Fibroblast of lung (primary cell): ENCODE measurements at regions not wholly inside any gene's neighbourhood (a gene's known extent, or its start where the extent isn't known, plus 50 kb on each side); places are given as distances from the start of the nearest gene placed in this dataset.

Source experiments
- DNase-seq, 2 donors: peaks; one replicate each; pipeline versions ENCODE4 v3.0.0 to v3.0.0-alpha.2; 2010; ENCODE audit warnings: low read depth in 2 of 2
- H2AFZ ChIP-seq: 2 replicates; pipeline ENCODE4 v1.5.1; 2012; ENCODE audit warnings: low read length, control low read depth, inconsistent platforms
- H3K27ac ChIP-seq: 2 replicates; pipeline ENCODE4 v1.5.1; 2011; ENCODE audit warnings: low read length, control low read depth; ENCODE audit not compliant: insufficient read depth
- H3K27me3 ChIP-seq: 2 replicates; pipeline ENCODE4 v1.5.1; 2011; ENCODE audit warnings: mild to moderate bottlenecking, low read length; ENCODE audit not compliant: control insufficient read depth, insufficient read depth
- H3K36me3 ChIP-seq: 2 replicates; pipeline ENCODE4 v1.5.1; 2011; ENCODE audit warnings: low read length; ENCODE audit not compliant: control insufficient read depth, insufficient read depth
- H3K4me1 ChIP-seq: 2 replicates; pipeline ENCODE4 v1.5.1; 2011; ENCODE audit warnings: low read length; ENCODE audit not compliant: control insufficient read depth, insufficient read depth; ENCODE audit errors: extremely low read depth
- H3K4me2 ChIP-seq: 2 replicates; pipeline ENCODE4 v1.5.1; 2011; ENCODE audit warnings: low read length, control low read depth; ENCODE audit not compliant: insufficient read depth; ENCODE audit errors: extremely low read depth
- H3K4me3 ChIP-seq, 4 experiments: fragments of 200-600 bp in 1 of 4; sonication (generic) in 1 of 4; replicated peaks in 1 of 4; 2 replicates each; pipeline ENCODE4 v1.5.1; 2011 to 2016; ENCODE audit warnings: low read length in 4 of 4, low read depth in 3 of 4, mild to moderate bottlenecking in 3 of 4, control low read depth in 2 of 4, inconsistent platforms in 1 of 4, mixed read lengths in 1 of 4; ENCODE audit not compliant: insufficient read depth in 1 of 4; ENCODE audit errors: control extremely low read depth in 1 of 4
- H3K79me2 ChIP-seq: 2 replicates; pipeline ENCODE4 v1.5.1; 2012; ENCODE audit warnings: mild to moderate bottlenecking, low read length, inconsistent platforms; ENCODE audit not compliant: control insufficient read depth, insufficient read depth
- H3K9ac ChIP-seq: 2 replicates; pipeline ENCODE4 v1.5.1; 2011; ENCODE audit warnings: mild to moderate bottlenecking, low read length, control low read depth; ENCODE audit not compliant: insufficient read depth
- H3K9me3 ChIP-seq: 2 replicates; pipeline ENCODE4 v1.5.1; 2012; ENCODE audit warnings: low read depth, low read length; ENCODE audit not compliant: control insufficient read depth, insufficient read depth
- H4K20me1 ChIP-seq: 2 replicates; pipeline ENCODE4 v1.5.1; 2011; ENCODE audit warnings: low read length; ENCODE audit not compliant: control insufficient read depth, insufficient read depth; ENCODE audit errors: extremely low read depth
- EZH2 ChIP-seq: IDR thresholded peaks from 2 replicates; pipeline ENCODE4 v1.5.1; 2012; ENCODE audit warnings: low read length, control low read depth, mild to moderate bottlenecking; ENCODE audit errors: missing control alignments
- TF ChIP-seq, protein P1 (sequence below), 2 donors: IDR thresholded peaks in 1 of 2; conservative IDR thresholded peaks in 1 of 2; 1 replicate in 1 of 2; 2 replicates in 1 of 2; pipeline ENCODE4 v1.5.1; 2011 to 2012; ENCODE audit warnings: low read length in 2 of 2, control low read depth in 1 of 2, inconsistent platforms in 1 of 2, low read depth in 1 of 2, mild to moderate bottlenecking in 1 of 2

GRCh38 chr9:80648336-80648735, 1041.0 kb downstream of the TLE1 start:
- no peak overlapping the region for H3K9ac ChIP-seq
- H3K4me2 ChIP-seq = no peak overlapping the region
- H3K36me3 ChIP-seq = no peaks in the 10 kb centered on the region
- H3K27me3 ChIP-seq = no peaks in the 10 kb centered on the region
- peak; percentile 55 to 87 for DNase-seq
- no peaks in the 10 kb centered on the region for H3K9me3 ChIP-seq
- no peaks in the 10 kb centered on the region for H3K4me1 ChIP-seq
- no peaks in the 10 kb centered on the region for H3K79me2 ChIP-seq
- TF ChIP-seq EZH2 = no peak
- TF ChIP-seq, protein P1, sequence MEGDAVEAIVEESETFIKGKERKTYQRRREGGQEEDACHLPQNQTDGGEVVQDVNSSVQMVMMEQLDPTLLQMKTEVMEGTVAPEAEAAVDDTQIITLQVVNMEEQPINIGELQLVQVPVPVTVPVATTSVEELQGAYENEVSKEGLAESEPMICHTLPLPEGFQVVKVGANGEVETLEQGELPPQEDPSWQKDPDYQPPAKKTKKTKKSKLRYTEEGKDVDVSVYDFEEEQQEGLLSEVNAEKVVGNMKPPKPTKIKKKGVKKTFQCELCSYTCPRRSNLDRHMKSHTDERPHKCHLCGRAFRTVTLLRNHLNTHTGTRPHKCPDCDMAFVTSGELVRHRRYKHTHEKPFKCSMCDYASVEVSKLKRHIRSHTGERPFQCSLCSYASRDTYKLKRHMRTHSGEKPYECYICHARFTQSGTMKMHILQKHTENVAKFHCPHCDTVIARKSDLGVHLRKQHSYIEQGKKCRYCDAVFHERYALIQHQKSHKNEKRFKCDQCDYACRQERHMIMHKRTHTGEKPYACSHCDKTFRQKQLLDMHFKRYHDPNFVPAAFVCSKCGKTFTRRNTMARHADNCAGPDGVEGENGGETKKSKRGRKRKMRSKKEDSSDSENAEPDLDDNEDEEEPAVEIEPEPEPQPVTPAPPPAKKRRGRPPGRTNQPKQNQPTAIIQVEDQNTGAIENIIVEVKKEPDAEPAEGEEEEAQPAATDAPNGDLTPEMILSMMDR (conservative IDR thresholded peaks at IDR 0.05 in 1 of 2, IDR thresholded peaks at IDR 0.05 in 1 of 2; ENCODE audit: low read depth in 1 of 2, low read length in 2 of 2) = no peak
- no peak overlapping the region for H2AFZ ChIP-seq
- H4K20me1 ChIP-seq = no peaks in the 10 kb centered on the region
- no peak overlapping the region for H3K4me3 ChIP-seq
- H3K27ac ChIP-seq = no peak overlapping the region

- H3K9me3 ChIP-seq = no peaks in the 10 kb centered on the region
- TF ChIP-seq EZH2 = no peak
- TF ChIP-seq, protein P1 (conservative IDR thresholded peaks at IDR 0.05 in 1 of 2, IDR thresholded peaks at IDR 0.05 in 1 of 2; ENCODE audit: low read depth in 1 of 2, low read length in 2 of 2) = no peak
- H3K4me2 ChIP-seq = no peak overlapping the region
- H3K4me1 ChIP-seq = no peaks in the 10 kb centered on the region
- no peaks in the 10 kb centered on the region for H3K27me3 ChIP-seq
- no peak overlapping the region for H2AFZ ChIP-seq
- H3K79me2 ChIP-seq = no peaks in the 10 kb centered on the region
- no peak for DNase-seq
- H3K4me3 ChIP-seq = no peak overlapping the region
- no peak overlapping the region for H3K9ac ChIP-seq
- H3K27ac ChIP-seq = no peak overlapping the region
- H4K20me1 ChIP-seq = no peaks in the 10 kb centered on the region
- no peaks in the 10 kb centered on the region for H3K36me3 ChIP-seq
Observed at GRCh38 chr9:80646211-80646610, 1043.1 kb downstream of the TLE1 start.

DNA sequence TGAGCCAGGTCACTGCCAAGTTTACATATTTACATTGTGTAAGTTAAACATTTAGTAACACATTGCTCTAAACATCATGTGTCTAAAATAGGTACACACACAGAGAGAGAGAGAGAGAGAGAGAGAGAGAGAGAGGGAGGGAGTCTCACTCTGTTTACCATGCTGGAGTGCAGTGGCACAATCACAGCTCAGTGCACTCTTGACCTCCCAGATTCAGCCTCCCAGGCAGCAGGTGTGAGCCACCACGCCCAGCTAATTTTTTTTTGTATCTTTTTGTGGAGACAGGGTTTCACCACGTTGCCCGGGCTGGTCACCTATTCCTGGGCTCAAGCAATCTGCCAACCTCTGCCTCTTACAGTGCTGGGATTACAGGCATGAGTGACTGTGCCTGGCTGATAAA, 1045.3 kb downstream of the TLE1 start:
- H3K4me3 ChIP-seq = no peak overlapping the region
- no peak for TF ChIP-seq EZH2
- TF ChIP-seq, protein P1 (conservative IDR thresholded peaks at IDR 0.05 in 1 of 2, IDR thresholded peaks at IDR 0.05 in 1 of 2; ENCODE audit: low read depth in 1 of 2, low read length in 2 of 2) = no peak
- DNase-seq = no peak

More for the DNA sequence above, 1045.3 kb downstream of the TLE1 start:
- H3K36me3 ChIP-seq = no peaks in the 10 kb centered on the region
- H2AFZ ChIP-seq = no peak overlapping the region
- H4K20me1 ChIP-seq = no peaks in the 10 kb centered on the region
- H3K4me2 ChIP-seq = no peak overlapping the region
- no peaks in the 10 kb centered on the region for H3K27me3 ChIP-seq
- no peaks in the 10 kb centered on the region for H3K4me1 ChIP-seq
- no peak overlapping the region for H3K9ac ChIP-seq
- no peak overlapping the region for H3K27ac ChIP-seq
- H3K9me3 ChIP-seq = no peaks in the 10 kb centered on the region
- H3K79me2 ChIP-seq = no peaks in the 10 kb centered on the region
